NCI-H1105 (cell line): ENCODE measurements at regions not wholly inside any gene's neighbourhood (a gene's known extent, or its start where the extent isn't known, plus 50 kb on each side); places are given as distances from the start of the nearest gene placed in this dataset.
"Not testable (repeated sequence)": the region's sequence is repeated elsewhere in the genome, so short reads cannot be mapped to it uniquely, and the experiment has no call there.

Experiments used
- DNase-seq: peaks from one replicate; lab custom pipeline; 2025; lab: John Stamatoyannopoulos, UW

DNA sequence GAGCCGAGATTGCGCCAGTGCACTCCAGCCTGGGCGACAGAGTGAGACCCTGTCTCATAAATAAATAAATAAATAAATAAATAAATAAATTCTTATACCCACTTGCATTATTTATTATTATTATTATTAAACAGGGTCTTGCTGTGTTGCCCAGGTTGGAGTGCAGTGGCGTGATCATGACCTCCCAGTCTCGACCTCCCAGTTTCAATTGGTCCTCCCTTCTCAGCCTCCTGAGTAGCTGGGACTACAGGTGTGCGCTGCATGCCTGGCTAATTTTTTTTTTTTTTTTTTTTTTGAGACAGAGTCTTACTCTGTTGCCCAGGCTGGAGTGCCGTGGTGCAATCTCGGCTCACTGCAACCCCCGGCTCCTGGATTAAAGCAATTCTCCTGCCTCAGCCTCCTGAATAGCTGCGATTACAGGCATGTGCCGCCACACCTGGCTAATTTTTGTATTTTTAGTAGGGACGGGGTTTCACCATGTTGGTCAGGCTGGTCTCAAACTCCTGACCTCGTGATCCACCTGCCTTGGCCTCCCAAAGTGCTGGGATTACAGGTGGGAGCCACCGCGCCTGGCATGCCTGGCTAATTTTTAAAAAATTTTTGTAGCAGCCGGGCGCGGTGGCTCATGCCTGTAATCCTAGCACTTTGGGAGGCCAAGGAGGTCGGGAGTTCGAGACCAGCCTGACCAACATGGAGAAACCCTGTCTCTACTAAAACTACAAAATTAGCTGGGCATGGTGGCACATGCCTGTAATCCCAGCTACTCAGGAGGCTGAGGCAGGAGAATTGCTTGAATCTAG is 150.2 kb downstream of the SEC14L1 start:
- DNase-seq, result not testable (repeated sequence)

DNA sequence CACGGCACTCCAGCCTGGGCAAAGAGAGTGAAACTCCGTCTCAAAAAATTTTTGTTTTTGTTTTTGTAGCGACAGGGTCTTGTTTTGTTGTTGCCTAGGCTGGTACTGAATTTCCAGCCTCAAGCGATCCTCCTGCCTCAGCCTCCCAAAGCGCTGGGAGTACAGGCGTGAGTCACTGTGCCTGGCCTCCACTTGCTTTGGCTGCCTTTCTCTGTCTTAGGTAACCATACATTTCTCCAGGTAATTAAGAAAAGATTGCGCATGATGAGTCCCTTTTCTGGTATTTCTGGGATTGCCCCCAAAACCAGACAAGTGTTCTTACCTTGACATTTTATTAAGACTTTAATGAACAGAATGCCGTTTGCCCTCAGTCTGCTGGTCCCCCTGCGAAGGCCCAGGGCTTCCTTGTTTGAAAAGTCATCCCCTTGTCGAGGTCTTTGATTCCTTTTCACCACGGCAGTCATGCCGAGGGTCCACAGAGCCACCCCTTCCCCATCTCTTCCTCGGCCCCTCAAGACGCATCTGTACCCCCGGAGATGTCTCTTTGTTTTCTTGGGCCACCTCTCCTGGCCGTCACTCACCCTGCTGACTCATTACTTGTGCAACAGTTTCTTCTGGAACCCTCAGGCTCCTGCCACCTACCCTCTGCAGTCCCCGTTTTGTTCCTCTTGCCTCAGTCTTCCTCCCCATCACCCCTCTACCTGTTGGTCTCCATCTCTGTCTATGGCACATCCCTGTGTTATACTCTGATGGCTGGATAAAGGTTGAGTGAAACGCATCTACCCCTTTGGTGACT is 151.0 kb downstream of the SEC14L1 start:
- no peak for DNase-seq

DNA sequence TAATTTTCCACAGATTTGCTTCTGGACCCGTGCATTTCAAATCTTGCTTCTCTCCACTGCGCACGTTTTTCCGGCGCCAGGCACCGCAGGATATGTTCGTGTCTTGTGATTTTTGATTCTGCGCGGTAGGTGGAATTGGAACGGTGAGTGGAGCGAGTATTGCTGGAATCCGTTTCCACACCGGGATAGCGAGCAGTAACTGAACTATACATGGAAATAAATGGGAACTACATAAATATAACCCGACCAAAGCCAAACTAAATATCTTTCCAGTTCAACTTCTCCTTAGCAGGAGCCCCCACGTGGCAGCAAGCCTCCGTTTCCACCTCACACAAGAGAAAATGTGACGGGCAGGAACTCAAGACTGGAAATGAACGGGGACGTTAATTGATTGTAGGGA is 154.0 kb downstream of the SEC14L1 start:
- no peak for DNase-seq

DNA sequence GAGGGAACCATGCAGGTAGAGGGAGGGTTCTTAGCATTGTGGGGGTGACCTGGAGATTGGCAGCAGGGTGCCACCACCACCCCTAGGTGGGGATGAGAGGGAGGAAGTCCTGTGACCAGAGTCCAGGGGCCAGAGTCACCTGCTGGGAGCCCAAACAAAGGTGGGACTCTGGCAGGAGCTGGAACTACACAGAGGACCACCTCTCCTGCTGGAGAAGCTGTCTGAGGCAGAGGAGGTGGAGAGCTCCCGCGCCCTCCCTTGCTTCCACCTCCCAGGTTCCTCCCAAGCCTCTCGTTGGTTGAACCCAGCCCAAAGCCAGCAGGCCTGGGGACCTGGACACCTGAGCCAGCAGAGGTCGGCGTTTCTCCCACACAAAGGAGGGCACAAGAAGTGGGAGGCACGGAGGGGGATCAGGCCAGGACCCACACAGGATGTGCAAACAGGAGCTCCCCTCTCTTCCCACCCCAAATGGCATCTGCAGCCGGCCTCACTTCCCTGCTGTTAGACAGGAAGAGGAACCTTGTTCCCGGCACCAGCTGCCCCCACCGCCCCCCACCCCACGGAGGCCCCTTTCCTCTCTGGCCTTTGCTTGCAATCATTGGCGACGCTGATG is 154.6 kb downstream of the SEC14L1 start:
- DNase-seq, result no peak

DNA sequence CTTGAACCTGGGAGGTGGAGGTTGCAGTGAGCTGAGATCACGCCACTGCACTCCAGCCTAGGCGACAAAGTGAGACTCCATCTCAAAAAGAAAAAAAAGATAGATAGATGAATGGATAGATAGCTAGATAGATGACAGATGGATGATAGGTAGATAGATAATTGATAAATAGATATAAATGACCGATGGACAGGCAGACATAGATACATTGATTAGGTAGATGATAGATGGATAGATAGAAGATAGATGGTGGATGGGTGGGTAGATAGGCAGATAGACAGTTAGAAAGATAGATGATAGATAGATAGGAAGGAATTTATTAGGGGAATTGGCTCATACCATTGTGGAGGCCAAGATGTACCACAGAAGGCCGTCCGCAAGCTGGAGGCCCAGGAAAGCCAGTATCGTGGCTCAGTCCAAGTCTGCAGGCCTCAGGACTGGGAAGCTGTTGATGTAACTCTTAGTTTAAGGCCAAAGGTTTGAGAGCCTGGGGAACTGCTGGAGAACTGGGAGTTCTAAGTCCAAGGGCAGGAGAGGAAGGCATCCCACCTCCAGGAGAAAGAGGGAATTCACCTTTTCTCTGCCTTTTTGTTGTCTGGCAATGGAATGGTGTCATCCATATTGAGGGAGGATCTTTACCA is 156.1 kb downstream of the SEC14L1 start:
- DNase-seq, result no peak

DNA sequence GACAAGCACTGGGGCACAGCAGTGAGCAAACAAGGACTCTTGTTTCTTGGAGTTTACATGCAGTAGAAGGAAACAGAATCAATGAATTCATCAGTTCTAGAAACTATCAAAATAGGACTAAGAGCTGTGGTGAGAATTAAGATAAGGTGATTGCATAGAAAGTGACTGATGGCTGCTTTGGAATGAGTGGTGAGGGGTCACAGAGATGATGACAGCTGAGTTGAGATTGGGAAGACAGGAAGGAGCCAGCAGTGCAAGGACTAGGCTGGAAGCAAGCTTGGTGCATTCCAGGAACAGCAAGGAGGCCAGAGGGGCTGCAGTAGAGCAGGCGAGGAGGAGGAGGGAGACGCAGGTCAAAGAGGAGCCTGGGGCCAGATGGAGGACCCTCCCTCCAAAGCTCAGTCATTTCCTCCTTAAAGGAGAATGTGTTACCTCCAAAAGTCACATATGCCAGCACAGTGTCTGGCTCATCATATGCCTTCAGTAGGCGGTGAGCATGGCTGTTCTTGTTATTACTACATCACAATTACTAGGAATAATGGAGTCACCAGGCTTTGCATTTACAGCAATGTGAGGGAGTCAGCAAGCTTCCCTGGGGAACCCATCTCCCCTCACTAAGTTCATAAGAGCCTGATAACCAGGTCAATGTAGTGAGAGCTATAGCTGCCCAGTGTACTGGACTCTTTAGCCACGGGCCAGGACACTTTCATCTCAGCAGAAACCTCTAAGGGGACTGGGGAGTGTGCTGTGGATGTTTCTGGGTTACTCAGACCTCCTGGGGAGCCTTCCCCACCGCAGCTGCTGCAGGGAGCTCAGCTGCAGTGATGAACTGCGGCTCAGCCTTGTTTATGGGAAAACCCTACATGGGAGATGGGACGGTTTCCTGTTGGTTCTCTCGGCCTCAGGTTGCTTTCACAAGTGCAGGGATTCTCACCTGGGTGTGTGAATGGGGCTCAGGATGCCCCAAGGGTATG is 157.2 kb downstream of the SEC14L1 start:
- no peak for DNase-seq

DNA sequence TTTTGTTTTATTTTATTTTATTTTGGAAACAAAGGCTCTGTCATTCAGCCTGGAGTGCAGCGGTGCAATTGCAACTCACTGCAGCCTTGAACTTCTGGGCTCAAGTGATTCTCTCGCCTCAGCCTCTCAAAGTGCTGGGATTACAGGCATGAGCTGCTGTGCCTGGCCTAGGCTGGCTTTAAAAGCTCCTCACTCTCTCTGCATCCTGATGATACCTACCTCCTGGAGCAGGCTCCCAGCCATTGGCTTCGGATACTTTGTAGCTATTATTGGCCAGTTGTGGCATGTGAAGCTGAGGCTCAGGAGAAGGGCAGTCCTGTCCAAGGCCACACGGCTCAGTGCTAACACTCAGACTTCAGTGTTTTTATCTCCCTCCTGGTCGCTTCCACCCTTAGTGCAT is 158.0 kb downstream of the SEC14L1 start:
- no peak for DNase-seq

DNA sequence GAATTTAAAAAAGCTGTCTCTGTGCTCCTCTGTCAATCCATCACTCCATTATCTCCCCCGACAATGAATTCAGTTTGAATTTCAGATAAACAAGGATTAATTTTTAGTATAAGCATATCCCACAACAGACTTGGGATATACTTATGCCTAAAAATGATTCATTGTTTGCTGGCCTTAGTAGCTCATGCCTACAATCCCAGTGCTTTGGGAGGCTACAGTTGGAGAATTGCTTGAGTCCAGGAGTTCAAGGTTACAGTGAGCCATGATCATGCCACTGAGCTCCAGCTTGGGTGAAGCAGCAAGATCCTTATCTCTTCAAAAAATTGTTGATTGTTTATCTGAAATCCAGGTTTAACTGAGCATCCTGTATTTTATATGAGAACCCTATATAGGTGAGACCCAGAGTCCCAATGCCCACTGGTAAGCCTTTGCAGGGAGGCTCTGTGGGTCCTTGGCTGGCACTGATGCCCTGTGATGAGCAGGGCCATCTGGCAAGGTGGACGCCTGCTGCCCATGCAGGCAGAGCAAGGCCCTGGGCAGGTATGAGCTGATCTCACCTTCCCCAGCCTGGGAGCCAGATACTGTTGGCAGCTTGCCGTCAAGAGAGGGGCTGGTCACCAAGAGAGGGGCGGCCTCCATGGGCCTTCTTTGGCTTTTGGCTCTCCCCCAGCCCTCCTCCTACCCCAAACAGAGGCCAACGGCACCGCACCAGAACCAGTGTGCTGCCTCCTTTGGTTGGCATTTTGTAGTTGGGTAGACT is 158.7 kb downstream of the SEC14L1 start:
- no peak for DNase-seq

DNA sequence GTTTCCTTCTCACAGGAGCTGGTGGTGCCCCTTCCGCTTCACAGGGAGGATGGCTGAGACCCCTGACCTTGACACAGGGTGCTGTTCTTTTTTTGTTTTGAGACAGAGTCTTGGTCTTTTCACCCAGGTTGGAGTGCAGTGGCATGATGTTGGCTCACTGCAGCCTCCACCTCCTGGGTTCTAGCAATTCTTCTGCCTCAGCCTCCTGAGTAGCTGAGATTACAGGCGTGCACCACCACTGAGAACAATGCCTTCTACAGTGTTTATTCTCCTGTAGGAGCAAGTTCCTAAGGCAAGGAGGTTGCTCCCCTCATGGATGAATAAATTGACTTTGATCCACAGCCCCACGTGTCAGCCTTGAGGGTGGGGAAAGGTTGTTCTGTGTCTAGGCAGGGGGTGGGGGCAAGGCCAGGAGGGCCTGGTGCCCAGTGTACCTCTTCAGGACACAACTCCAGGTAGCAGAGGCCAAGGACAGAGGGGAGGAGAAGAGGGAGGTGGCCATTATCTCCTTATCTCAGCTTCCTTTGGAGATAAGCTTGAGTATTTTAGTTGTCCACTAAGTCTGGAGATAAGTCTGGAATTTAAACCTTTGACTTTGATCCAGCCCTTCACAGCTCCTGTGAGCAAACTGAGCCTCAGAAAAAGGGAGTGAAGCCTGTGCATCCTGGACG is 159.4 kb downstream of the SEC14L1 start:
- no peak for DNase-seq

DNA sequence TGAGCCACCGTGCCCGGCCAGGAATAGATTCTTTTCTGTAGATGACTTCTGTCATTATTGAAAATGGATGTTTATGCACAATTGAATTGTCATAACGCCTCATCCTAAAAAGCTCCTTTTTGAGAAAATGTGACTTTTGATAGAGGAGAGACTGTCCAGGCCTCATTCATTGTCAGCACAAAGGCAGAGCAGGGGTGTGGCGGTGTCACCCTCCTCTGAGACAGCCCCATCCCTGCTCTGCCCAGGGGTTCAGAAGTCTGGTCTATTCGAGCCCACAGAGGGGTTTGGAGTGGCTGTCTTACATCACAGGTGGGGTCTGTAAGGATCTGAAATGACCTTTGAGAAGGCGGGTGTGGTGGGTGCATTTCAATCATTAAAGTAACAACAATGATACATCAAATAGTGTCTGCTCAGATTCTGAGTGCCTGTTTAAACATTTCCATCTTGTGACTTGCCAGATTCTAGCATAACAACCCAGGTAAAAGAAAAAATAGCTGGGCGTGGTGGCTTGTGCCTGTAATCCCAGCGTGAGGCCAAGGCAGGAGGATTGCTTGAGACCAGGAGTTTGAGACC is 161.0 kb downstream of the SEC14L1 start:
- DNase-seq, result no peak

DNA sequence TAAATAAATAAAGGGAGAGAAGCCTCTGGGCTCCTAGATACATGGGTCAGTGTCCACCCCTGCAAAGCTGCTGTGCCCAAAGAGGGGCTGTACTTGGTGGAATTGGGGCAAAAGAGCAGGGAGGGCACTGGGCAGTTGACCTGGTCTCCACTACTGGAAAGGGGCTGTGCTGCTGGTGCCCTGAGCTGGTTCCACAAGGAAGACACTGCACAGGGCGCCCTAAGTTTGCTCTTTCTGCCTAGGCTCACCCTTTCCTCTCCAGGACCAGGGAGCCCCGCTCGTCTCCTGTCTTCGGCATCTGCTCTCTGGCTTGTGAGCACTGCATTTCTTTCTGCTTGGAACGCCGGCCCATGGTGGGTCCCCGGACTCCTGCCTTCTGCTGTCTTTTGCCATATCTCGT is 161.9 kb downstream of the SEC14L1 start:
- no peak for DNase-seq

DNA sequence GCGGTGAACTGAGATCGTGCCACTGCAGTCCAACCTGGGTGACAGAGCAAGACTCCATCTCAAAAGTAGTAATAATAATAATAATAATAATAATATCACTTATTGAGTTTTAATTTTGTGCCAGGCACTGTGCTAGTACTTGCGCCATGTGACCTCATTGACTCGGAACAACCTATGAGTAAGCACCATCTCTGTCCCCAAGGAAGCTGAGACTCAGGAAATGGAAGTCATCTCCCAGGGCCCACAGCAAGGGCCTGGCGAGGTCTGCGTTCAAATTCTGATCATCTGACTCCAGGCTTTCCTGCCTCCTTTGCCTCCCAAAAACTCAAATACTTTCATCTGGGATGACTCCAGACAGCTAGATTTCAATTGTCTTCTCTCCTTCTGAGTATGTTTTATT is 162.9 kb downstream of the SEC14L1 start:
- no peak for DNase-seq

DNA sequence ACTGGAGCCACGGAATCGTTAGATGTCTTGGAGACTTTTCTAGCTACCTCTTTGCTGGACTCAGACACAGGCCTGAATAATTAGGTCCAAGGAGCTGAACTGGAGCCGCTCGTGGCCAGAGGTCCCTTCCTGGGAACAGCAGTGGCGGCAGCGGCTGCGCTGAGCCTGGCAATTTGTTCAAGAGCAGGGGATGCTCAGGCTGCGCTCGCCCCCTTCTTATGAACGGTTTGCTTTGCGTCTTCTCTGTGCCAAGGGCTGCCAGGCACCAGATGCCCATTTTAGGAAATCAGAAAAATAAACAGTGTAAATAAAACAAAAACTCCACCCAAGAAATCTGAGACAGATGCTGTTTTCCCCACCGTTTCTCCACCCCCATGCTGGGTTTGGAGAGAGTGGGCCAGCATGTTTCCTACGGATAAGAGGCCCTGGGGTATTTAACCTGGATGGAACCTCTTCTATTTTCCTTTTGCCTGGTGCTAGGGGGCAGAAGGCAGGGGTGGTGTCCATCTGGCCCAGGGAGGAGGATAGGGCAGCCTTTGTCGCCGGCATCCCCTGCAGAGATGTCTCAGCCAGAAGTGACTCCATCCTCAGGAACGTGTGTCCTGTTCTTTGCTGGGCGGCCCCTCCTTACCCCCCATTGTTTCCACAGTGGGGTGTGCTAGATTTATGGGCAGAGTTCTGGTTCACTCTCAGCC is 163.4 kb downstream of the SEC14L1 start:
- no peak for DNase-seq

DNA sequence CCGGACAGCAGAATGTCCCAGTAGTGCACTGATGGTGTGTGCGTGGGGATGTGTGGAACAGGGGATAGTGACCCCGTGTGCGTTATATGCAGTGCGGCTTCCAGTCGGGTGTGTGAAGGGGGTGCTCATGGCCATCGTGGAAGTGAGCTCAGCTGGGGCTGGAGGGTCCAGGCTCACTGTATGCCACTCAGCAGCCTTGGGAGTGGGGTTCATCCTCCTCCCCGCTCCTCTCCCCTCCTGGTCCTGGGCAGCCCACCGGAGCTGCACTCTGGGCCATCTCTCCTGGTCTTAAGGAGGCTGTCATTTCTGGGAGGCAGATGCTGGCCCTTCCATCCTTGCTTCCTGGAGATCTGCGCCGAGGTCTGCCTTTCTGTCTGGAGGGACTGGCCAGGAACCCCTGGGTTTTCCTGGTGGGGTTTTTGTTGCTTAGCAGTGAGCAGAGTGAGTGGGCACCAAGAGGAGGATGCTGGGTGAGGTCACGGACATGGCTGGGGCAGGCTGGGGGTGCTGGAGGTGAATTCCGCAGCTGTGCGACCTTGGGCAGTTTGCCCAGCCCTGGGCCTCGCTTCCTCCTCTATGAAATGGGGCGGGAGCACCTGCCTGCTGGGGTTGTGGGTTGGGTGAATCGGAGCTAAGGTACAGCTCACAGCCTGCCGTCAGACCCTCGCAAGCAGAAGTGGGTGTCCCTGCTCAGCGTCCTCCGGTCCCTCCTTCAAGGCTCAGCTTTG is 164.1 kb downstream of the SEC14L1 start:
- DNase-seq, result no peak

DNA sequence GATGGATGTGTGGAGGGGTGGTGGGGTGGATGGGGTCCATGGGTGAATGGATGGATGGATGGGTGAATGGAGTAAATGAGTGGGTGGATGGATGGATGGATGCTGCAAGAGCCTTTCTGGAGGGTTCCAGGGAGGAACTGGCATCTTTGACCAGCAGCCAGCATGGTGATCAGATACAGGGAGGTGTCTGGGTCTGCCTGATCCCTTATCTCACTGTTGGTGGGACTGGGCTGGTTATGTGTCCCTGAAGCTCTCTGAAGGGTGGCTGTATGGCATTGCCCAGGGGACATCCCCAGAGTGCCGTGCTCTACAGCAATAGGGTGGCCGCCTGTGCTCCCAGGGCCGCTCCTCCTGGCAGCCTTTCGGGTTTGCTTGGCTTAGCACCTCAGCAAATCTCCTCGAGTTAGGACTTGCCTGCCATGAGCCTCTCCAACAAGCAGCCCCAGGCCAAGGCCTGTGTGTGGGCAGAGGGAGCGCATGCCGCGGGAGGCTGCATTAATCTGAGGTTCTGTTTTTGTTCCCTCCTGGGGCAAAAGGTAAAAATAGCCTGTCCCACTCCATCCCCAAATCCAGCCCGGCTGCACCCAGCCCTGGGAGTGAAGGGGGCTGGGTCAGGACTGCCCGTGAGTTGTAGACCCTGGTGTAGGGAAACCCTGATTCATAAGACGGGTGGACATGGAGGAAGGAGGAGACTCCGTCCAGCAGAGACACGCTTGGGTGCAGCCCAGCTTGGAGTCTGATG is 165.4 kb downstream of the SEC14L1 start:
- no peak for DNase-seq

DNA sequence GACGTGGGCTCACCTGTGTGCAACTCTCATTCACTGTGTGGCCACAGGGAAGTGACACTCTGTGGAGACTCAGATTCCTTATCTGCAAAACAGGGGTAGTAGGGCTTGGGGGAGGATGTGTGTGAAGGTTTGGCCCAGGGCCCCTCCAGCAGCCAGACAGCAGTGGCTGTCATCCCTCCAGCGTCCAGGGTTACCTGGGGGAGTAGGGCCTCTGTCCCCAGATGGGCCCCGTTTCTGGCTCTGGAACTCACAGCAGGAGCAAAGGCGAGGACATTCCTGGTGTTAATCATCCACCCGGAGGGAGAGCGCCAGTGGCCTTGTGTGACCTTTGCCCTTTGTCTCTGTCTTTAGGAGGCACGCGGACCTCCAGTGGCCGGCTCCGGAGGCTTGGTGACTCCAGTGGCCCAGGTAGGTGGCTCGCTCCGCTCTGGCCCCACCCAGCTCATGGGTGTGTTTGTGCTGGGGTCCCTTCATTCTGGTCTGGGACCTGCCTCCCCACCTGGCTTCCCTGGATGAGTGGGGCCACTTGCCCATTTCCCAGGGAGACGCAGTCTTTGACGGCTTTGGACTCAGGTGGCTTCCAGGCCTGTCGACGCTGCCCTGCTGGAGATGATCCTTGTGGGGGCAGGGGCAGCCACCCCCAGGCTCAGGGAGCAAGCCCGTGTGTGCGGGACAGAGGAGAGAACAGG is 166.2 kb downstream of the SEC14L1 start:
- DNase-seq, result no peak
